Tibial nerve (tissue), 4 donors: ENCODE measurements at regions not wholly inside any gene's neighbourhood (a gene's known extent, or its start where the extent isn't known, plus 50 kb on each side); places are given as distances from the start of the nearest gene placed in this dataset.

ENCODE experiments used
- DNase-seq, 2 donors: peaks; one replicate each; pipeline ENCODE4 v3.0.0-alpha.2; 2019; ENCODE audit warnings: low spot score in 2 of 2
- H3K27ac ChIP-seq, 4 donors: fragments of 200-600 bp; sonication (generic) in 3 of 4; one replicate each; pipeline ENCODE4 v1.5.1; 2017 to 2019; ENCODE audit warnings: mild to moderate bottlenecking in 1 of 4
- H3K27me3 ChIP-seq, 2 donors: fragments of 200-600 bp; sonication (generic) in 1 of 2; one replicate each; pipeline versions ENCODE4 v1.5.1 to v1.6.0; 2017 to 2019
- H3K36me3 ChIP-seq, 3 donors: fragments of 200-600 bp; sonication (generic); one replicate each; pipeline ENCODE4 v1.5.1; 2018 to 2019
- H3K4me1 ChIP-seq, 4 donors: fragments of 200-600 bp; sonication (generic) in 3 of 4; one replicate each; pipeline ENCODE4 v1.5.1; 2017 to 2019
- H3K4me3 ChIP-seq, 4 donors: fragments of 200-600 bp; sonication (generic) in 3 of 4; one replicate each; pipeline ENCODE4 v1.5.1; 2017 to 2019; ENCODE audit warnings: mild to moderate bottlenecking in 1 of 4, moderate library complexity in 1 of 4
- H3K9me3 ChIP-seq, 4 donors: fragments of 200-600 bp; sonication (generic) in 3 of 4; one replicate each; pipeline ENCODE4 v1.5.1; 2017 to 2019
- CTCF ChIP-seq, 5 experiments: fragments of 200-600 bp in 3 of 5; fragments of 450-650 bp in 2 of 5; sonication (generic) in 3 of 5; IDR thresholded peaks; one replicate each; pipeline ENCODE4 v1.5.1; 2016 to 2019; ENCODE audit warnings: antibody characterized with exemption in 5 of 5, mild to moderate bottlenecking in 3 of 5, moderate library complexity in 2 of 5
- EP300 ChIP-seq, 2 donors: sonication (generic); formaldehyde crosslinking; IDR thresholded peaks; one replicate each; pipeline ENCODE4 v1.6.1; 2017; ENCODE audit warnings: antibody characterized with exemption in 2 of 2, mild to moderate bottlenecking in 1 of 2
- POLR2A ChIP-seq, 2 donors: fragments of 450-650 bp; IDR thresholded peaks; one replicate each; pipeline ENCODE4 v1.6.1; 2017; ENCODE audit warnings: antibody characterized with exemption in 2 of 2, mild to moderate bottlenecking in 2 of 2, moderate library complexity in 2 of 2
- WGBS, 2 donors: methylation state at CpG; one replicate each; pipeline ENCODE4 v1.1.5; 2018; 5-methylcytosine and 5-hydroxymethylcytosine counted together

GRCh38 chr6:15945593-15946159 is 183.2 kb upstream of the MYLIP start:
- no peaks in the 10 kb centered on the region for H3K36me3 ChIP-seq
- WGBS, 2 donors, result 66 to 75% methylated on average over 2 of the region's 2 CpGs
- no peak overlapping the region for H3K27ac ChIP-seq
- TF ChIP-seq POLR2A (IDR thresholded peaks at IDR 0.05), result no peak
- TF ChIP-seq CTCF (IDR thresholded peaks at IDR 0.05), result no peak
- TF ChIP-seq EP300 (IDR thresholded peaks at IDR 0.05), result no peak
- H3K27me3 ChIP-seq, result no peaks in the 10 kb centered on the region
- no peak for DNase-seq
- no peaks in the 10 kb centered on the region for H3K4me1 ChIP-seq
- no peak overlapping the region for H3K4me3 ChIP-seq
- H3K9me3 ChIP-seq, result no peaks in the 10 kb centered on the region

GRCh38 chr6:15943423-15943822 is 185.5 kb upstream of the MYLIP start:
- H3K4me3 ChIP-seq, result no peak overlapping the region
- H3K27me3 ChIP-seq, result no peaks in the 10 kb centered on the region
- no peaks in the 10 kb centered on the region for H3K4me1 ChIP-seq
- peaks cover 0 to 3% (median 0%) of the 10 kb centered on the region in 4 donors for H3K9me3 ChIP-seq
- DNase-seq, result no peak
- no peaks in the 10 kb centered on the region for H3K36me3 ChIP-seq
- 66 to 71% methylated on average over 4 of the region's 4 CpGs for WGBS, 2 donors
- H3K27ac ChIP-seq, result no peak overlapping the region
- TF ChIP-seq POLR2A (IDR thresholded peaks at IDR 0.05) (no peak), EP300 (IDR thresholded peaks at IDR 0.05) (no peak), CTCF (IDR thresholded peaks at IDR 0.05) (no peak)

GRCh38 chr6:15941168-15941567 is 187.7 kb upstream of the MYLIP start:
- TF ChIP-seq CTCF (IDR thresholded peaks at IDR 0.05) (no peak), EP300 (IDR thresholded peaks at IDR 0.05) (no peak), POLR2A (IDR thresholded peaks at IDR 0.05) (no peak)
- Histone ChIP-seq H3K27ac (no peak overlapping the region), H3K9me3 (peaks cover 0 to 9% (median 0%) of the 10 kb centered on the region in 4 donors), H3K4me3 (no peak overlapping the region), H3K36me3 (no peaks in the 10 kb centered on the region), H3K4me1 (no peaks in the 10 kb centered on the region), H3K27me3 (no peaks in the 10 kb centered on the region)
- 84 to 85% methylated on average over 2 of the region's 2 CpGs for WGBS, 2 donors
- no peak for DNase-seq

GRCh38 chr6:15938107-15938506 is 190.8 kb upstream of the MYLIP start:
- Histone ChIP-seq H3K9me3 (peaks cover 0 to 9% (median 0%) of the 10 kb centered on the region in 4 donors), H3K4me1 (no peaks in the 10 kb centered on the region), H3K4me3 (no peak overlapping the region), H3K27me3 (no peaks in the 10 kb centered on the region), H3K36me3 (no peaks in the 10 kb centered on the region), H3K27ac (no peak overlapping the region)
- 86 to 90% methylated on average over 3 of the region's 3 CpGs for WGBS, 2 donors
- no peak for DNase-seq
- TF ChIP-seq POLR2A (IDR thresholded peaks at IDR 0.05) (no peak), CTCF (IDR thresholded peaks at IDR 0.05) (no peak), EP300 (IDR thresholded peaks at IDR 0.05) (no peak)

GRCh38 chr6:15937602-15938001 is 191.3 kb upstream of the MYLIP start:
- H3K27me3 ChIP-seq, result no peaks in the 10 kb centered on the region
- no peak for TF ChIP-seq CTCF (IDR thresholded peaks at IDR 0.05)
- no peak for TF ChIP-seq EP300 (IDR thresholded peaks at IDR 0.05)
- no peak for TF ChIP-seq POLR2A (IDR thresholded peaks at IDR 0.05)
- 87 to 97% methylated on average over 3 of the region's 3 CpGs for WGBS, 2 donors
- H3K36me3 ChIP-seq, result no peaks in the 10 kb centered on the region
- no peak overlapping the region for H3K4me3 ChIP-seq
- peaks cover 0 to 9% (median 0%) of the 10 kb centered on the region in 4 donors for H3K9me3 ChIP-seq
- no peak overlapping the region for H3K27ac ChIP-seq
- DNase-seq, result no peak
- no peaks in the 10 kb centered on the region for H3K4me1 ChIP-seq
